HEK293 (cell line): ENCODE measurements at regions not wholly inside any gene's neighbourhood (a gene's known extent, or its start where the extent isn't known, plus 50 kb on each side); places are given as distances from the start of the nearest gene placed in this dataset.

Source experiments
- CTCF ChIP-seq: fragments of 450-650 bp; formaldehyde crosslinking; IDR thresholded peaks from 2 replicates; pipeline ENCODE4 v1.5.1; 2016; ENCODE audit warnings: missing biosample characterization, missing genetic modification characterization
- HOXC10 ChIP-seq: sonication (generic); formaldehyde crosslinking; IDR thresholded peaks from 2 replicates; pipeline ENCODE4 v1.8.1; 2023; ENCODE audit warnings: mild to moderate bottlenecking, missing genetic modification reagents
- HOXD13 ChIP-seq: sonication (generic); formaldehyde crosslinking; IDR thresholded peaks from 2 replicates; pipeline ENCODE4 v1.8.0; 2022; ENCODE audit warnings: missing genetic modification reagents, borderline replicate concordance
- PRDM1 ChIP-seq: fragments of 450-650 bp; formaldehyde crosslinking; IDR thresholded peaks from 2 replicates; pipeline ENCODE4; 2016; ENCODE audit warnings: missing biosample characterization, missing genetic modification characterization
- REST ChIP-seq: fragments of 450-650 bp; formaldehyde crosslinking; IDR thresholded peaks from 2 replicates; pipeline ENCODE4 v1.5.1; 2016; ENCODE audit warnings: missing biosample characterization, missing genetic modification characterization
- YY1 ChIP-seq: fragments of 450-650 bp; formaldehyde crosslinking; IDR thresholded peaks from 2 replicates; pipeline ENCODE4 v1.5.1; 2018; ENCODE audit warnings: missing biosample characterization, missing genetic modification characterization
- ZNF140 ChIP-seq: fragments of 450-650 bp; formaldehyde crosslinking; IDR thresholded peaks from 2 replicates; pipeline ENCODE4 v1.5.1; 2016; ENCODE audit warnings: missing biosample characterization, missing genetic modification characterization
- ZNF146 ChIP-seq: fragments of 450-650 bp; formaldehyde crosslinking; IDR thresholded peaks from 2 replicates; pipeline ENCODE4 v1.5.1; 2016; ENCODE audit warnings: missing biosample characterization, missing genetic modification characterization
- ZNF18 ChIP-seq: fragments of 450-650 bp; formaldehyde crosslinking; IDR thresholded peaks from 2 replicates; pipeline ENCODE4 v1.5.1; 2016; ENCODE audit warnings: missing biosample characterization, missing genetic modification characterization
- ZNF596 ChIP-seq: fragments of 450-650 bp; IDR thresholded peaks from 2 replicates; pipeline ENCODE4 v1.5.0; 2018; ENCODE audit warnings: missing biosample characterization, mild to moderate bottlenecking, missing genetic modification characterization, moderate library complexity
- ZNF830 ChIP-seq: fragments of 450-650 bp; IDR thresholded peaks from 2 replicates; pipeline ENCODE4 v1.5.0; 2018; ENCODE audit warnings: missing biosample characterization, missing genetic modification characterization, low read depth, mild to moderate bottlenecking, moderate library complexity
- TF ChIP-seq, protein P1 (sequence below): fragments of 450-650 bp; formaldehyde crosslinking; IDR thresholded peaks from 2 replicates; pipeline ENCODE4 v1.5.1; 2016; ENCODE audit warnings: missing biosample characterization, missing genetic modification characterization

- TF ChIP-seq YY1 (tag by site-specific recombination) (no peak), CTCF (tag by site-specific recombination) (no peak), ZNF140 (no peak), PRDM1 (tag by site-specific recombination) (no peak), ZNF596 (tag by site-specific recombination) (no peak), HOXD13 (CRISPR knock-in tag) (no peak), REST (tag by site-specific recombination) (no peak), ZNF18 (tag by site-specific recombination) (no peak), ZNF146 (tag by site-specific recombination) (no peak), ZNF830 (tag by site-specific recombination) (no peak), HOXC10 (CRISPR knock-in tag) (no peak)
- TF ChIP-seq, protein P1, sequence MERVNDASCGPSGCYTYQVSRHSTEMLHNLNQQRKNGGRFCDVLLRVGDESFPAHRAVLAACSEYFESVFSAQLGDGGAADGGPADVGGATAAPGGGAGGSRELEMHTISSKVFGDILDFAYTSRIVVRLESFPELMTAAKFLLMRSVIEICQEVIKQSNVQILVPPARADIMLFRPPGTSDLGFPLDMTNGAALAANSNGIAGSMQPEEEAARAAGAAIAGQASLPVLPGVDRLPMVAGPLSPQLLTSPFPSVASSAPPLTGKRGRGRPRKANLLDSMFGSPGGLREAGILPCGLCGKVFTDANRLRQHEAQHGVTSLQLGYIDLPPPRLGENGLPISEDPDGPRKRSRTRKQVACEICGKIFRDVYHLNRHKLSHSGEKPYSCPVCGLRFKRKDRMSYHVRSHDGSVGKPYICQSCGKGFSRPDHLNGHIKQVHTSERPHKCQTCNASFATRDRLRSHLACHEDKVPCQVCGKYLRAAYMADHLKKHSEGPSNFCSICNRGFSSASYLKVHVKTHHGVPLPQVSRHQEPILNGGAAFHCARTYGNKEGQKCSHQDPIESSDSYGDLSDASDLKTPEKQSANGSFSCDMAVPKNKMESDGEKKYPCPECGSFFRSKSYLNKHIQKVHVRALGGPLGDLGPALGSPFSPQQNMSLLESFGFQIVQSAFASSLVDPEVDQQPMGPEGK = no peak
Observed at GRCh38 chr6:134721060-134721405, 228.9 kb downstream of the ALDH8A1 start.
